H1 (cell line): ENCODE measurements at regions not wholly inside any gene's neighbourhood (a gene's known extent, or its start where the extent isn't known, plus 50 kb on each side); places are given as distances from the start of the nearest gene placed in this dataset.

Experiments used
- CTCF ChIA-PET: fragments of 300-600 bp; sonication (Branson Sonifier 250); formaldehyde crosslinking; loops from one replicate; lab custom pipeline; 2021; ENCODE audit not compliant: partially characterized antibody; lab: Charles Lee
- POLR2A ChIA-PET: fragments of 300-600 bp; sonication (Branson Sonifier 250); formaldehyde crosslinking; loops from one replicate; lab custom pipeline; 2021; ENCODE audit warnings: inconsistent platforms; ENCODE audit not compliant: partially characterized antibody; lab: Charles Lee
- DNase-seq, 2 experiments: peaks; one replicate each; pipeline versions ENCODE4 v3.0.0 to v3.0.0-alpha.2; 2010 to 2022; ENCODE audit warnings: low spot score in 2 of 2, low read depth in 1 of 2, mixed read lengths in 1 of 2
- FAIRE-seq: peaks from 2 replicates; lab custom pipeline; 2011; peaks lifted over from hg19 to GRCh38; lab: Jason Lieb, UNC
- H2AFZ ChIP-seq: 2 replicates; pipeline ENCODE4 v1.8.1; 2012; ENCODE audit warnings: low read length, inconsistent platforms
- H2AK5ac ChIP-seq: 2 replicates; pipeline ENCODE4 v1.6.1; 2013; ENCODE audit warnings: low read depth, low read length
- H2BK120ac ChIP-seq: replicated peaks from 2 replicates; pipeline ENCODE3; 2013; ENCODE audit warnings: low read depth, low read length, inconsistent platforms
- H2BK12ac ChIP-seq: 2 replicates; pipeline ENCODE4 v1.6.1; 2013; ENCODE audit warnings: low read depth, low read length
- H2BK15ac ChIP-seq: 2 replicates; pipeline ENCODE4 v1.6.1; 2013; ENCODE audit warnings: low read length
- H2BK20ac ChIP-seq: 2 replicates; pipeline ENCODE4 v1.6.1; 2013; ENCODE audit warnings: low read length
- H2BK5ac ChIP-seq: 2 replicates; pipeline ENCODE4 v1.6.1; 2013; ENCODE audit warnings: low read depth, low read length
- H3K14ac ChIP-seq: 2 replicates; pipeline ENCODE4 v1.6.1; 2013; ENCODE audit warnings: inconsistent platforms; ENCODE audit not compliant: insufficient read length
- H3K18ac ChIP-seq: 2 replicates; pipeline ENCODE4 v1.6.1; 2013; ENCODE audit warnings: low read length; ENCODE audit errors: extremely low read depth
- H3K23ac ChIP-seq: 2 replicates; pipeline ENCODE4 v1.6.1; 2013; ENCODE audit warnings: inconsistent platforms; ENCODE audit not compliant: insufficient read length
- H3K23me2 ChIP-seq: 2 replicates; pipeline ENCODE4 v1.6.1; 2013; ENCODE audit warnings: low read depth, low read length
- H3K27ac ChIP-seq: 2 replicates; pipeline ENCODE4 v1.6.1; 2011; ENCODE audit warnings: low read depth, low read length, inconsistent platforms
- H3K27me3 ChIP-seq, 4 experiments: replicated peaks in 1 of 4; 1 replicate in 1 of 4; 2 replicates in 3 of 4; pipeline versions ENCODE4 v1.6.1 to v1.8.1; 2011 to 2013; ENCODE audit warnings: low read length in 3 of 4, mild to moderate bottlenecking in 3 of 4, inconsistent platforms in 2 of 4, mixed read lengths in 2 of 4, moderate library complexity in 1 of 4; ENCODE audit not compliant: control insufficient read depth in 3 of 4, insufficient read depth in 3 of 4; ENCODE audit errors: extremely low read depth in 1 of 4
- H3K36me3 ChIP-seq, 4 experiments: 2 replicates each; pipeline versions ENCODE4 v1.6.1 to v1.8.1; 2011 to 2013; ENCODE audit warnings: mild to moderate bottlenecking in 4 of 4, low read length in 3 of 4, moderate library complexity in 2 of 4, control low read depth in 1 of 4, inconsistent platforms in 1 of 4; ENCODE audit not compliant: insufficient read depth in 4 of 4, control insufficient read depth in 2 of 4
- H3K4ac ChIP-seq: replicated peaks from 2 replicates; pipeline ENCODE3; 2013; ENCODE audit warnings: low read length, low read depth, mixed read lengths, inconsistent platforms; ENCODE audit not compliant: insufficient read length
- H3K4me1 ChIP-seq, 4 experiments: replicated peaks in 1 of 4; 1 replicate in 1 of 4; 2 replicates in 3 of 4; pipeline versions ENCODE4 v1.6.1 to v1.8.1; 2011 to 2013; ENCODE audit warnings: low read length in 3 of 4, inconsistent platforms in 2 of 4, mixed read lengths in 1 of 4; ENCODE audit not compliant: insufficient read depth in 4 of 4, control insufficient read depth in 3 of 4
- H3K4me2 ChIP-seq, 2 experiments: 2 replicates each; pipeline versions ENCODE4 v1.6.1 to v1.8.1; 2011 to 2013; ENCODE audit warnings: low read depth in 2 of 2, low read length in 2 of 2, control low read depth in 1 of 2, inconsistent platforms in 1 of 2, mild to moderate bottlenecking in 1 of 2; ENCODE audit not compliant: insufficient read depth in 1 of 2
- H3K4me3 ChIP-seq, 4 experiments: fragments of 200-600, 300-600 bp in 1 of 4; sonication (generic), shearing (Covaris generic), sonication (Bioruptor Twin) in 1 of 4; 2 replicates each; pipeline versions ENCODE4 v1.5.1 to v1.8.1; 2011 to 2016; ENCODE audit warnings: low read length in 4 of 4, low read depth in 3 of 4, control low read depth in 2 of 4, inconsistent platforms in 2 of 4, mild to moderate bottlenecking in 2 of 4, mixed read lengths in 1 of 4, moderate library complexity in 1 of 4; ENCODE audit not compliant: insufficient read depth in 2 of 4; ENCODE audit errors: extremely low read depth in 1 of 4
- H3K56ac ChIP-seq: replicated peaks from 2 replicates; pipeline ENCODE3; 2013; ENCODE audit warnings: low read depth, mild to moderate bottlenecking, mixed read lengths, low read length, inconsistent platforms; ENCODE audit not compliant: insufficient read length
- H3K79me1 ChIP-seq: 2 replicates; pipeline ENCODE4 v1.6.1; 2013; ENCODE audit warnings: low read depth, low read length, control low read depth
- H3K79me2 ChIP-seq, 2 experiments: 2 replicates each; pipeline versions ENCODE4 v1.6.1 to v1.8.1; 2012 to 2013; ENCODE audit warnings: low read length in 2 of 2, mild to moderate bottlenecking in 2 of 2, inconsistent platforms in 1 of 2; ENCODE audit not compliant: insufficient read depth in 2 of 2, control insufficient read depth in 1 of 2
- H3K9ac ChIP-seq, 4 experiments: replicated peaks in 1 of 4; 1 replicate in 1 of 4; 2 replicates in 3 of 4; pipeline versions ENCODE4 v1.6.1 to v1.8.1; 2011 to 2013; ENCODE audit warnings: low read depth in 3 of 4, low read length in 3 of 4, control low read depth in 2 of 4, mild to moderate bottlenecking in 2 of 4, moderate library complexity in 2 of 4, inconsistent platforms in 1 of 4; ENCODE audit errors: extremely low read depth in 1 of 4
- H3K9me3 ChIP-seq, 2 experiments: 2 replicates each; pipeline versions ENCODE4 v1.6.1 to v1.8.1; 2012 to 2013; ENCODE audit warnings: mild to moderate bottlenecking in 2 of 2, moderate library complexity in 2 of 2, control low read depth in 1 of 2, inconsistent platforms in 1 of 2, low read depth in 1 of 2, low read length in 1 of 2, mixed read lengths in 1 of 2; ENCODE audit not compliant: insufficient read depth in 2 of 2
- H4K20me1 ChIP-seq, 2 experiments: replicated peaks in 1 of 2; 2 replicates each; pipeline versions ENCODE3 to v1.8.1; 2011 to 2013; ENCODE audit warnings: inconsistent platforms in 2 of 2, low read length in 2 of 2, mild to moderate bottlenecking in 1 of 2; ENCODE audit not compliant: insufficient read depth in 2 of 2, control insufficient read depth in 1 of 2
- H4K5ac ChIP-seq: 2 replicates; pipeline ENCODE4 v1.6.1; 2013; ENCODE audit warnings: low read length, low read depth, mixed read lengths, inconsistent platforms; ENCODE audit not compliant: insufficient read length
- H4K8ac ChIP-seq: 2 replicates; pipeline ENCODE4 v1.8.0; 2013; ENCODE audit warnings: mild to moderate bottlenecking, moderate library complexity, low read length, inconsistent platforms; ENCODE audit not compliant: insufficient read depth; ENCODE audit errors: extremely low read depth
- H4K91ac ChIP-seq: replicated peaks from 2 replicates; pipeline ENCODE3; 2013; ENCODE audit warnings: low read length, mixed read lengths, inconsistent platforms; ENCODE audit not compliant: insufficient read length
- CEBPB ChIP-seq: IDR thresholded peaks from 2 replicates; pipeline ENCODE4 v1.6.1; 2012; ENCODE audit warnings: low read depth, low read length
- CHD2 ChIP-seq: IDR thresholded peaks from 2 replicates; pipeline ENCODE4 v1.6.1; 2012; ENCODE audit warnings: low read length, improper control_type of control experiment
- EZH2 ChIP-seq: fragments of 200-600 bp; sonication (generic); IDR thresholded peaks from 2 replicates; pipeline ENCODE4 v1.7.1; 2012; ENCODE audit warnings: low read depth, mild to moderate bottlenecking, moderate library complexity, low read length, inconsistent platforms; ENCODE audit not compliant: severe bottlenecking
- POLR2A ChIP-seq, 2 experiments: IDR thresholded peaks; 1 replicate in 1 of 2; 2 replicates in 1 of 2; pipeline ENCODE4 v1.6.1; 2011; ENCODE audit warnings: low read depth in 2 of 2, low read length in 2 of 2, mild to moderate bottlenecking in 2 of 2; ENCODE audit errors: control extremely low read depth in 1 of 2
- SIN3A ChIP-seq, 2 experiments: IDR thresholded peaks in 1 of 2; conservative IDR thresholded peaks in 1 of 2; 2 replicates each; pipeline ENCODE4 v1.6.1; 2011 to 2012; ENCODE audit warnings: low read length in 2 of 2, improper control_type of control experiment in 1 of 2, low read depth in 1 of 2, mild to moderate bottlenecking in 1 of 2
- SP4 ChIP-seq: IDR thresholded peaks from 2 replicates; pipeline ENCODE4 v1.6.1; 2012; ENCODE audit warnings: low read length, inconsistent platforms
- WGBS, 2 experiments: shearing (Covaris generic) in 1 of 2; methylation state at CpG; one replicate each; pipeline versions ENCODE4 v1.1.6 to v1.1.7; 2013 to 2015; ENCODE audit warnings: low lambda C conversion rate in 2 of 2, mixed read lengths in 2 of 2, inconsistent platforms in 1 of 2, low coverage in 1 of 2, missing lambda C conversion rate in 1 of 2; ENCODE audit not compliant: insufficient replicate concordance in 2 of 2, insufficient coverage in 1 of 2, insufficient read length in 1 of 2; ENCODE audit errors: extremely low coverage in 1 of 2, missing lambda C conversion rate in 1 of 2; 5-methylcytosine and 5-hydroxymethylcytosine counted together
- TF ChIP-seq, protein P1 (sequence below), 3 experiments: IDR thresholded peaks; 1 replicate in 2 of 3; 2 replicates in 1 of 3; pipeline versions ENCODE4 v1.5.1 to v1.6.1; 2011; ENCODE audit warnings: low read length in 3 of 3, mild to moderate bottlenecking in 3 of 3, inconsistent platforms in 2 of 3, low read depth in 1 of 3, moderate library complexity in 1 of 3; ENCODE audit not compliant: insufficient read depth in 1 of 3; ENCODE audit errors: control extremely low read depth in 1 of 3
- TF ChIP-seq, protein P2 (sequence below): IDR thresholded peaks from 2 replicates; pipeline ENCODE4 v1.6.1; 2011; ENCODE audit warnings: low read depth, mild to moderate bottlenecking, low read length; ENCODE audit not compliant: insufficient read depth

DNA sequence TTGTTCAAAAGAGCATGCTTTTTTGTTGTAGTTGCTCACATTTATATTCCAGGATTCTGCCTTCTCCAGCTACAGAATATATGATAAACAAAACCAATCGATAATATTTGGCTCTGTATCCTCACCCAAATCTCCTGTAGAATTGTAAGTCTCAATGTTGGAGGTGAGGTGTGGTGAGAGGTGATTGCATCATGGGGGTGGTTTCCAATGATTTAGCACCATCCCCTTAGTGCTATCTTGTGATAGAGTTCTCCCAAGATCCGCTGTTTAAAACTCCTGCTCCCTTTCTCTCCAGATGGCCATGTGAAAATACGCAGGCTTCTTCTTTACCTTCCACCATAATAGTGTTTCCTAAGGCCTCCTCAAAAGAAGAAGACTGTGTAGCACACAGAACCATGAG, 98.7 kb upstream of the SCN7A start (continued):
- TF ChIP-seq SP4 = no peak

DNA sequence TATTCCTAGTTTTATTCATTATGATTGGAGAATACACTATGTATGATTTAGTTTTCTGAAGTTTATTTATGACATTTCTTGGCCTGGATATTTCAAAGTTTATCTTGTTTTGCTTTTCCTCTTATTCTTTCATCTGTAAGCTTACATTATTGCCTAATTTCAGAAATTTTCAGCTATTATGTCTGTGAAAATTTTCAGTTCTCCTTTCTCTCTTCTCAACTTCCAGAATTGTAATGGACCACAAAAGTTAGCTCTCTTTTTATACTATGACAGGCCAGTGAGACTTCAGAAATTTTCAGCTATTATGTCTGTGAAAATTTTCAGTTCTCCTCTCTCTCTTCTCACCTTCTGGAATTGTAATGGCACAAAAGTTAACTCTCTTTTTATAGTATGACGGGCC, 97.2 kb upstream of the SCN7A start:
- Histone ChIP-seq H3K14ac (no peak overlapping the region), H3K36me3 (no peaks in the 10 kb centered on the region), H2BK12ac (no peak overlapping the region), H3K9ac (no peak overlapping the region), H3K23ac (no peak overlapping the region), H2AFZ (no peak overlapping the region), H3K18ac (no peak overlapping the region), H3K9me3 (no peaks in the 10 kb centered on the region), H4K91ac (no peak overlapping the region), H4K5ac (no peak overlapping the region), H3K56ac (no peak overlapping the region), H2BK20ac (no peak overlapping the region), H3K79me2 (no peaks in the 10 kb centered on the region), H3K4me3 (no peak overlapping the region), H3K79me1 (no peaks in the 10 kb centered on the region), H2BK15ac (no peak overlapping the region)
- DNase-seq = no peak
- WGBS, 2 experiments = 0% methylated on average over 1 of the region's 1 CpG; no CpG with 5 or more reads in 1 of the 2 experiments
- TF ChIP-seq POLR2A (IDR thresholded peaks at IDR 0.05; ENCODE audit: control extremely low read depth in 1 of 2, low read depth in 2 of 2, low read length in 2 of 2) = no peak
- no peak for TF ChIP-seq SIN3A (conservative IDR thresholded peaks at IDR 0.05 in 1 of 2, IDR thresholded peaks at IDR 0.05 in 1 of 2; ENCODE audit: low read depth in 1 of 2, low read length in 2 of 2)
- TF ChIP-seq, protein P1, sequence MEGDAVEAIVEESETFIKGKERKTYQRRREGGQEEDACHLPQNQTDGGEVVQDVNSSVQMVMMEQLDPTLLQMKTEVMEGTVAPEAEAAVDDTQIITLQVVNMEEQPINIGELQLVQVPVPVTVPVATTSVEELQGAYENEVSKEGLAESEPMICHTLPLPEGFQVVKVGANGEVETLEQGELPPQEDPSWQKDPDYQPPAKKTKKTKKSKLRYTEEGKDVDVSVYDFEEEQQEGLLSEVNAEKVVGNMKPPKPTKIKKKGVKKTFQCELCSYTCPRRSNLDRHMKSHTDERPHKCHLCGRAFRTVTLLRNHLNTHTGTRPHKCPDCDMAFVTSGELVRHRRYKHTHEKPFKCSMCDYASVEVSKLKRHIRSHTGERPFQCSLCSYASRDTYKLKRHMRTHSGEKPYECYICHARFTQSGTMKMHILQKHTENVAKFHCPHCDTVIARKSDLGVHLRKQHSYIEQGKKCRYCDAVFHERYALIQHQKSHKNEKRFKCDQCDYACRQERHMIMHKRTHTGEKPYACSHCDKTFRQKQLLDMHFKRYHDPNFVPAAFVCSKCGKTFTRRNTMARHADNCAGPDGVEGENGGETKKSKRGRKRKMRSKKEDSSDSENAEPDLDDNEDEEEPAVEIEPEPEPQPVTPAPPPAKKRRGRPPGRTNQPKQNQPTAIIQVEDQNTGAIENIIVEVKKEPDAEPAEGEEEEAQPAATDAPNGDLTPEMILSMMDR (IDR thresholded peaks at IDR 0.05; ENCODE audit: control extremely low read depth in 1 of 3, insufficient read depth in 1 of 3, low read depth in 1 of 3, low read length in 3 of 3) = no peak
- TF ChIP-seq, protein P2, sequence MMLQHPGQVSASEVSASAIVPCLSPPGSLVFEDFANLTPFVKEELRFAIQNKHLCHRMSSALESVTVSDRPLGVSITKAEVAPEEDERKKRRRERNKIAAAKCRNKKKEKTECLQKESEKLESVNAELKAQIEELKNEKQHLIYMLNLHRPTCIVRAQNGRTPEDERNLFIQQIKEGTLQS = no peak
- TF ChIP-seq SP4 = no peak
- TF ChIP-seq EZH2 = no peak
- TF ChIP-seq CEBPB = no peak
- no peak for TF ChIP-seq CHD2
- TF ChIP-seq, all 59 proteins: peak for 0
- H3K23me2 ChIP-seq = no peaks in the 10 kb centered on the region
- H2BK5ac ChIP-seq = no peak overlapping the region
- H4K8ac ChIP-seq = no peak overlapping the region
- ChIA-PET POLR2A (no interaction called here), CTCF (no interaction called here)
- no peak overlapping the region for H3K4me2 ChIP-seq
- H3K27me3 ChIP-seq = no peaks in the 10 kb centered on the region
- H3K4me1 ChIP-seq = no peaks in the 10 kb centered on the region
- no peak overlapping the region for H3K27ac ChIP-seq
- no peaks in the 10 kb centered on the region for H4K20me1 ChIP-seq
- no peak overlapping the region for H2BK120ac ChIP-seq
- H3K4ac ChIP-seq = no peak overlapping the region
- no peak overlapping the region for H2AK5ac ChIP-seq
- FAIRE-seq = no peak
